ENCODE measurements at regions not wholly inside any gene's neighbourhood (a gene's known extent, or its start where the extent isn't known, plus 50 kb on each side); places are given as distances from the start of the nearest gene placed in this dataset.
"Not testable (repeated sequence)": the region's sequence is repeated elsewhere in the genome, so short reads cannot be mapped to it uniquely, and the experiment has no call there.

DNA sequence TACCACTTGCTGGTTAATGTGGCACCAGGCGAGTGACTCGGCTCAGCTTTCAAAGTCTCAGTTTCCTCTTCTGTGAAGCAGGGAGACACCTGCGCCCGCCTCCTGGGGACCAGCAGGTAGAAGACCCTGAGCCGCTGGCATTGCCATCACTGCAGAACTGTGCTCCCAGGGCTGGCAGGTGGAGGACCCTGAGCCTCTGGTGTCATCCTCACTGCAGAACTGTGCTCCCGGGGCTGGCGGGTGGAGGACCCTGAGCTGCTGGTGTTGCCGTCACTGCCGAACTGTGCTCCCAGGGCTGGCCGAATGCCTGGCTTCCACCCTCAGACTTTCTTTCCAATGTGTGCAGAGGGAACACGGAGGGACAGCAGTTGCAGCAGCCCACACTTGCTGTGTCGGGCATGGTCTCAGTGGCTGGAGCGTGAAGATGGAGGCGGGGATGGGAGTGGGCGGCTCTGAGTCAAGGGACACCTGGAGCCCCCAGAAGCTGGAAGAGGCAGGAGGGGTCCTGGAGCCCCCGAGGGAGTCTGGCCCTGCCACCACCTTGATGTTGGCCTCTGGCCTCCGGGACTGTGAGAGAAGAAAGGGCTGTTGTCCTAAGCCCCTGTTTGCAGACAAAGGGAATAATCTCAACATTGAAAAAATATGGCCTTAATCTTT lies 75.8 kb upstream of the METTL9 start:
- TF ChIP-seq, protein P1, sequence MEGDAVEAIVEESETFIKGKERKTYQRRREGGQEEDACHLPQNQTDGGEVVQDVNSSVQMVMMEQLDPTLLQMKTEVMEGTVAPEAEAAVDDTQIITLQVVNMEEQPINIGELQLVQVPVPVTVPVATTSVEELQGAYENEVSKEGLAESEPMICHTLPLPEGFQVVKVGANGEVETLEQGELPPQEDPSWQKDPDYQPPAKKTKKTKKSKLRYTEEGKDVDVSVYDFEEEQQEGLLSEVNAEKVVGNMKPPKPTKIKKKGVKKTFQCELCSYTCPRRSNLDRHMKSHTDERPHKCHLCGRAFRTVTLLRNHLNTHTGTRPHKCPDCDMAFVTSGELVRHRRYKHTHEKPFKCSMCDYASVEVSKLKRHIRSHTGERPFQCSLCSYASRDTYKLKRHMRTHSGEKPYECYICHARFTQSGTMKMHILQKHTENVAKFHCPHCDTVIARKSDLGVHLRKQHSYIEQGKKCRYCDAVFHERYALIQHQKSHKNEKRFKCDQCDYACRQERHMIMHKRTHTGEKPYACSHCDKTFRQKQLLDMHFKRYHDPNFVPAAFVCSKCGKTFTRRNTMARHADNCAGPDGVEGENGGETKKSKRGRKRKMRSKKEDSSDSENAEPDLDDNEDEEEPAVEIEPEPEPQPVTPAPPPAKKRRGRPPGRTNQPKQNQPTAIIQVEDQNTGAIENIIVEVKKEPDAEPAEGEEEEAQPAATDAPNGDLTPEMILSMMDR (conservative IDR thresholded peaks at IDR 0.05; ENCODE audit: low read depth, low read length): no peak
- no peak overlapping the region for H3K4me3 ChIP-seq (ENCODE audit: low read depth, low read length)
- no peak for DNase-seq (ENCODE audit: low read depth)

DNA sequence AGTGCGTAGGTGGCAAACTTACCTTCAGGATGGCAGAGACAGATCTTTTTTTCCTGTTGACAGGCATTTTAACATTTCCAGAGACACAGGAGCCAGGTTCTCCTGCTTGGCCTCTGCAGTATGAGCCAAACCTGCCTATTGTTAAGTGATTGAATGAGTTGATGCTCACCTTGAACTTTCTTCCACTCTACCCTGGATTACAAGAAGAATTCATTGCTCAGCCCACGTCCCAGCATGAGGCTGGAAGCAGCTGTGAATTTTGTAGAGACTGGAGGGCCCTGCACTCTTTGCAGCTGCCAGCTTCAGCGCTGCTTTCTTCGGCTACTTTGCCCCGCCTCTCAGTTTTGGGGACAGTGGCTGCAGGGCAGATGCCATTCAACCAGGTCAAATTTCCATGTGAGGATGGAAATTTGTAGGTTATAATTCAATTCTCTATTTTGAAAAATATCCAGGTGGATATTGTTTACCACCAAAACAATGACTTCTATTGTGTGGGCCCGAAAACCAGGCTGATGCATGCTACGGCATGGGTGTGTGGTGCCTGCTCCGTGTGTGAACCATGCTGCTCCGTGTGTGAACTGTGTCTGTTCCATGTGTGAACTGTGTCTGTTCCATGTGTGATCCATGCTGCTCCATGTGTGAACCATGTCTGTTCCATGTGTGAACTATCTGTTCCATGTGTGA lies 75.2 kb upstream of the METTL9 start:
- TF ChIP-seq, protein P1 (conservative IDR thresholded peaks at IDR 0.05; ENCODE audit: low read depth, low read length): no peak
- DNase-seq (ENCODE audit: low read depth): no peak
- no peak overlapping the region for H3K4me3 ChIP-seq (ENCODE audit: low read depth, low read length)

DNA sequence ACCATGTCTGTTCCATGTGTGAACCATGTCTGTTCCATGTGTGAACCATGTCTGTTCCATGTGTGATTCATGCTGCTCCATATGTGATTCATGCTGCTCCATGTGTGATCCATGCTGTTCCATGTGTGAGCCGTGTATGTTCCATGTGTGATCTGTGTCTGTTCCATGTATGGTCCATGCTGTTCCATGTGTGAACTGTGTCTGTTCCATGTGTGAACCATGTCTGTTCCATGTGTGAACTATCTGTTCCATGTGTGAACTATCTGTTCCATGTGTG lies 74.7 kb upstream of the METTL9 start:
- not testable (repeated sequence) for DNase-seq (ENCODE audit: low read depth); H3K4me3 ChIP-seq (ENCODE audit: low read depth, low read length)

DNA sequence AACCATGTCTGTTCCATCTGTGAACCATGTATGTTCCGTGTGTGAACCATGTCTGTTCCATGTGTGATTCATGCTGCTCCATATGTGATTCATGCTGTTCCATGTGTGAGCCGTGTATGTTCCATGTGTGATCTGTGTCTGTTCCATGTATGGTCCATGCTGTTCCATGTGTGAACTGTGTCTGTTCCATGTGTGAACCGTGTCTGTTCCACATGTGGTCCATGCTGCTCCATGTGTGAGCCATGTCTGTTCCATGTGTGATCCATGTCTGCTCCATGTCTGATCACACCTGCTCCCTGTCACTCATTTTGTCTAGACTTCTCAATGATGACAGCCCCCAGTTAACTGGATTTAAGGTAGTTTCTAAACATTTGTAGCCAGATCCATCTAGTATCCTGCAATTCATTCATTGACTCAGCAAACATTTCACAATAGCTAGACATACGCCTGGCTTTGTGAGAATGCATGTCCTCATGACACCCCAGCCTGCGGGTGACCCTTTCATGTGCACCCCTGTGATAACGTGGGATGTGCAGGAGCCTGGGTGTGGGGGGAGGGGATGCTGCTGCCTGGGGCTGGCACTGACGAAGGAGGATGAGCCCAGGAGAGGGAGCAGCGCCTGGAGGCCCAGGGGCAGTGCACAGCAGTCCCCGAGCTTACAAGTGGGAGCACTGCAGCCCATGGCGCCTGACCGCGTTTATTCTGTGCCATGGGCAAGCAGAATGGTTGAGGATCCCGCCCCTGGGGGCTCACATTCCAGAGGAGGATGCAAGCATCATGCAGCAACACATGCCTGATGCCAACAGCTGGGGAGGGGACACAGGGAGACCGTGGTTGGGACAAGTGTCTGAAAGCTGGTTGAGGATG lies 74.1 kb upstream of the METTL9 start:
- peak; percentile 81 for DNase-seq (ENCODE audit: low read depth)
- H3K4me3 ChIP-seq (ENCODE audit: low read depth, low read length): not testable (repeated sequence)

DNA sequence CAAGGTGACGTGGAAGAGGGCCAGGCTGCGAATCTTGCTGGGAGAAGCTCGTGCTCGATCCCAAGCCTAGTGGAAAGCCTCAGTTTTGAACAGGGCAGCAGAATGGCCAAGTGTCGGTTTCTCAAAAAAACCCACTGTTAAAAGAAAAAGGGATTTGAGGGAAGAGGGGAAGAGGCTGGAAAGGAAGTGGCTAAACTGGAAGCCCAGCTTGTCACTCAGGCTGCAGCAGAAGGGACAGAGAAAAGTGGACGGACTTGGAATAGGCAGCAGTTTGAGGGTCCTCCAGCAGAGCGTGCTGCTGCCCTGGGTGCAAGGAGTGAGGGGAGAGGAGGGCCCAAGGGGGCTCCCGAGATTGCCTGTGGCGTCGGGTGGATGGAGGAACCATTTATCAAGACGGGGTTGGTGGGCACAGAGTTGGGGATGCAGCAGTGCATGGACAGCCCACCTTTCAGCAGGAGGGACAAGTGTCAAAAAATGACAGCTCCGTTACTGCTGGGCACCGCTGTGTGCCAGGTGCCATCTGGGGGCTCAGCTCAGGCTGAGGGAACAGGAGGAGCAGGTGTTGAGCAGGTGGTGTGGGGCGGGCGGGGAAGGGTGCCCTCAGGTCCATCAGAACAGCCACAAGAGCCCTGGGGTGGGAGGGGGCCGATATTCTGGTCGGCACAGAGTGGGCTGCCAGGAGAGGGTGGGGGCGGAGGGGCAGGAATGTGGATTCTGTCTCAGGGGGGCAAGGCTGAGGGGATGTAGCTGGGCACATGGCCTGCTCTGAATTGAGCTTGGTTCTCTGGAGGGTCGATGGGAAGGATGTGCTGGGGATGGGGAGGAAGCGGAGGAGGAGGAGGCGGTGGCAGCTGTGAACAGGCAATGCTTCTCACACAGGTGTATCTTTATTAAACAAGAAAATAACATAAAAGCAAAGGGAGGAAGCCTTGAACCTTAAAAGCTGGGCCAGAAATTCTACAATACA lies 73.1 kb upstream of the METTL9 start:
- not testable (repeated sequence) for H3K4me3 ChIP-seq (ENCODE audit: low read depth, low read length); DNase-seq (ENCODE audit: low read depth)

DNA sequence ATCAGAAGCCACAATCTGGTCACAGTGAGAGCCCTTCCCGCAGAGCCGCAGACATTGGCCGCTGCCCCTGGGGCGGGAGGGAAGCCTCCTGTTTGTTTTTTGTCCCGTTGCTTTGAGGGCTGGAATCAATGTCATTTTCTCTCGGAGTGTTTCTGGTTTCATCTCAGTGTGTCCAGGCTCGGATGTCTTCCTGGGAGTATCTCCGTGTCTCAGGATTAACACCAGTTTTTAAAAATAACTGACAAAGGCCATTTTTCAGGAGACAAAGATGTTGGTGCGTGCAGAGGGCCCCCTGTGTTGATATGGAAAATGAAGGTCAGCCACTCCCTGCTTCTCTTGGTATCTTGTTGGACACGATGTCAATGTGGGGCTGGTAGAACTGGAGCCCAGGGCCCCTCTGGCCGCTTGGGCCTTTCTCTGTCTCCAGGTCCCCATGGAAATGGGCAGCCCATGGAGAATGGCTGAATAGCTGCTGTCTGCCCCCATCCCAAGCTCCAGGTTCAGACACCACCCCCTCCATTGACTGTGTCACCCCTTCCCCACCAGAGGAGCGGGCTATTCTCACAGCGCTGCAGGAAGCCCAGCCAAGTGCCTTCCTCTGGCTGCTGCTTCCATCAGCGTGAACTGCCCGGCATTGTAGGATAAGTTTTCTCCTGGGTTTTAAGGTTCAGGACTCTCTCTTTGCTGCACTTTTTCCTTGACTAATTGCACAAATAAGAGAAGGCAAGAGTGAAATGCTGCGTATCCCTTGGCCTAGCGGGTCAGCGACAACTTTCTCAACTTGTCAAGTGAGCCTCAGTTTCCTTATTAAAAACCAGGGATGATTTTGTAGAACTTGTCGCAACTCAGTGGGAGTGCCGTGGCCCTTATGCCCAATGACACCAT lies 72.2 kb upstream of the METTL9 start:
- no peak for DNase-seq (ENCODE audit: low read depth)
- H3K4me3 ChIP-seq (ENCODE audit: low read depth, low read length): no peak overlapping the region
- TF ChIP-seq, protein P1 (conservative IDR thresholded peaks at IDR 0.05; ENCODE audit: low read depth, low read length): no peak

DNA sequence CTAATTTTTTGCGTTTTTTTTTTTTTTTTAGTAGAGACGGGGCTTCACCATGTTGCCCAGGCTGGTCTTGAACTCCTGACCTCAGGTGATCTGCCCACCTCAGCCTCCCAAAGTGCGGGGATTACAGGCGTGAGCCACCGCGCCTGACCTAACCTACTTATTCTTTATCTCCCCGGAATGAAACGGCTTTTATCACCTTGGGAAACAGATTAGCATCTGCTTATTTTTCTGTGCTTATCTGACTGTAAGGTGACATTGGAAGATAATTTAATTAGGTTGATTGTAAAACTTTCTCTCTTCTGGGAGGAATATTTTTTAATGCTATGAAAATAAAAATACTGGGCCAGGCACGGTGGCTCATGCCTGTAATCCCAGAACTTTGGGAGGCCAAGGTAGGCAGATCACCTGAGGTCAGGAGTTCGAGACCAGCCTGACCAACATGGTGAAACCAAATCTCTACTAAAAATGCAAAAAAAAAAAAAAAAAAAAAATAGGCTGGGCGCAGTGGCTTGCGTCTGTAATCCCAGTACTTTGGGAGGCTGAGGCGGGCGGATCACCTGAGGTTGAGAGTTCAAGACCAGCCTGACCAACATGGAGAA lies 70.2 kb upstream of the METTL9 start:
- DNase-seq (ENCODE audit: low read depth): not testable (repeated sequence)

DNA sequence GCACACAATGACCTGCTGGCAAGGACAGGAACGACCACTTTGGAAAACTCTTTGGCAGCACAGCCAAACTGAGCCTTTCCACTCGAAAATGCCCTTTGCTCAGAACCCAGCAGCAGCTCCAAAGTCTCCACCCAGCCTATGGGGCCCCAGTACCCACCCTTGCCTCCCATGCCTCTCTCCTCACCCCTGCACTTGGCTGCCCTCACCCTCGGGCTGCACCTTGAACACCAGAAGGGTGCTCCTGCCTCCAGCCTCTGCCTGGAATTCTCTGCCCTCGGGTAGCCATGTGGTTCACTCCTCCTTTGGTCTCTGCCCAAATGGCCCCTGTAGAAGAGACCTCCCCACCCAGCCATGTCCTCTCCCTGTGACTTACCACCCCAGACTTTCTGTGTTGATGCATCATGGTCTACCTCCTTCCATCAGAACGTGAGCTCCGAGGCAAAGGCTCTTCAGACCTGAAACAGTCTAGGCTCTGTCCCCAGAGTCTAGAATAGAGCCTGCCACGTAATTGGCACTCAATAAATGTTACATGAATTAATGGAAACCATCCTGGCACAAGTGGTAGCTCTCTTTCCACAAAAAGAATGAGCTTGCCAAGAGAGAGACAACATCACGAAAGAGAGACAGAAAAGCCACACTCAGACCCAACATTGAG lies 68.5 kb upstream of the METTL9 start:
- DNase-seq (ENCODE audit: low read depth); H3K4me3 ChIP-seq (ENCODE audit: low read depth, low read length): not testable (repeated sequence)

More for the DNA sequence above, 70.2 kb upstream of the METTL9 start:
- H3K4me3 ChIP-seq (ENCODE audit: low read depth, low read length): not testable (repeated sequence)

DNA sequence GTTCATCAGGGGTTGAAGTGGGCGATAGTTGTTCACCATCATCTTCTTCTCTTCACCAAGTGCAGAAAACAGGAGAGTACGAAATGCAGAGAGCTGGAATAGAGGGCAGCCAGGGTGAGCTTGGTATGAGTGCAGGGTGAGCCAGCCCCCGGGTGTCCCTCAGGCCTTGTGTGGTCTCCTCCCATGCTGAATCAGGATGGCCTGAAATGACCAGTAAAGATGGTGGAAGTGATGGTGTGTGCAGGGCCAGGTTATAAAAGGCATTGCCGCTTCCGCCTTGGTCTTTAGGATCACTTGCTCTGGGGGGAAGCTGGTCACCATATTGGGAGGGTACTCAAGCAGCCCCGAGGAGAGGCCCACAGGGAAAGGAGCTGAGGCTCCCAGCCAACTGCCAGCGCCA lies 66.4 kb upstream of the METTL9 start:
- not testable (repeated sequence) for DNase-seq (ENCODE audit: low read depth); H3K4me3 ChIP-seq (ENCODE audit: low read depth, low read length)

DNA sequence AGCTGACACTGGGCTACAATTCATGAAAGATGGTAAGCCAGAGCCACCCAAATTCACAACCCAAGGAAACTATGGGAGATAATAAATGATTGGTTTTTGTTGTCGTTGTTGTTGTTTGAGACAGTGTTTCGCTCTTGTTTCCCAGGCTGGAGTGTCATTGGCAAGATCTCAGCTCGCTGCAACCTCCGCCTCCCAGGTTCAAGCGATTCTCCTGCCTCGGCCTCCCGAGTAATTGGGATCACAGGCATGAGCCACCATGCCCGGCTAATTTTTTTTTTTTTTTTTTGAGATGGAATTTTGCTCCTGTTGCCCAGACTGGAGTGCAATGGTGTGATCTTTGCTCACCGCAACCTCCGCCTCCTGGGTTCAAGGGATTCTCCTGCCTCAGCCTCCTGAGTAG lies 65.9 kb upstream of the METTL9 start:
- not testable (repeated sequence) for H3K4me3 ChIP-seq (ENCODE audit: low read depth, low read length); DNase-seq (ENCODE audit: low read depth)

All from choroid plexus epithelial cell (primary cell).